Natural killer cell (primary cell): ENCODE measurements at regions not wholly inside any gene's neighbourhood (a gene's known extent, or its start where the extent isn't known, plus 50 kb on each side); places are given as distances from the start of the nearest gene placed in this dataset.

Source experiments
- ATAC-seq, 3 donors: fragments of 150-1000 bp in 2 of 3; fragments of 200-7000 bp in 1 of 3; cut with Tn5 transposase; 1 replicate in 1 of 3; 2 replicates in 2 of 3; pipeline ENCODE4 v1.10.0; 2021; ENCODE audit warnings: mild to moderate bottlenecking in 2 of 3, moderate library complexity in 2 of 3
- DNase-seq, 2 donors: peaks; one replicate each; pipeline versions ENCODE4 v3.0.0 to v3.0.0-alpha.2; 2013 to 2021; ENCODE audit warnings: mixed read lengths in 1 of 2
- H3K27ac ChIP-seq: one replicate; pipeline ENCODE4 v1.5.1; 2013; ENCODE audit warnings: mild to moderate bottlenecking, low read length
- H3K27me3 ChIP-seq: one replicate; pipeline ENCODE4 v1.6.1; 2013; ENCODE audit warnings: low read length; ENCODE audit not compliant: control insufficient read depth, insufficient read depth
- H3K36me3 ChIP-seq: one replicate; pipeline ENCODE4 v1.6.1; 2013; ENCODE audit warnings: low read length; ENCODE audit not compliant: control insufficient read depth, insufficient read depth
- H3K4me1 ChIP-seq: one replicate; pipeline ENCODE4 v1.6.1; 2013; ENCODE audit warnings: low read length; ENCODE audit not compliant: control insufficient read depth, insufficient read depth
- H3K4me3 ChIP-seq: one replicate; pipeline ENCODE4 v1.5.1; 2013; ENCODE audit warnings: low read length
- H3K9me3 ChIP-seq: one replicate; pipeline ENCODE4 v1.6.1; 2013; ENCODE audit warnings: low read length; ENCODE audit not compliant: control insufficient read depth, insufficient read depth
- H3K27ac Mint-ChIP-seq, 2 donors: one replicate each; pipeline ENCODE4 v1.8.0; 2022; ENCODE audit warnings: mild to moderate bottlenecking in 2 of 2, mixed read lengths in 2 of 2, moderate library complexity in 1 of 2
- H3K27me3 Mint-ChIP-seq, 2 donors: one replicate each; pipeline ENCODE4 v1.8.0; 2022; ENCODE audit warnings: low read depth in 2 of 2, mixed read lengths in 2 of 2
- H3K36me3 Mint-ChIP-seq: one replicate; pipeline ENCODE4 v1.8.0; 2022; ENCODE audit warnings: mixed read lengths
- H3K4me1 Mint-ChIP-seq, 2 donors: one replicate each; pipeline ENCODE4 v1.8.0; 2022; ENCODE audit warnings: mixed read lengths in 2 of 2
- H3K4me3 Mint-ChIP-seq: one replicate; pipeline ENCODE4 v1.8.0; 2022; ENCODE audit warnings: mild to moderate bottlenecking, moderate library complexity, mixed read lengths
- H3K9me3 Mint-ChIP-seq, 2 donors: one replicate each; pipeline ENCODE4 v1.8.0; 2022; ENCODE audit warnings: mixed read lengths in 2 of 2
- WGBS: methylation state at CpG from one replicate; pipeline ENCODE4 v1.1.7; 2013; ENCODE audit warnings: missing lambda C conversion rate; ENCODE audit not compliant: insufficient coverage; 5-methylcytosine and 5-hydroxymethylcytosine counted together
- intact Hi-C: fragments of 100-400 bp; cut with micrococcal nuclease; formaldehyde crosslinking; loops from one replicate; pipeline ENCODE4 v1.14.2; 2022
- TF ChIP-seq, protein P1 (sequence below): fragments of 200-600 bp; IDR thresholded peaks from one replicate; pipeline ENCODE4 v1.8.0; 2022; ENCODE audit warnings: antibody characterized with exemption

DNA sequence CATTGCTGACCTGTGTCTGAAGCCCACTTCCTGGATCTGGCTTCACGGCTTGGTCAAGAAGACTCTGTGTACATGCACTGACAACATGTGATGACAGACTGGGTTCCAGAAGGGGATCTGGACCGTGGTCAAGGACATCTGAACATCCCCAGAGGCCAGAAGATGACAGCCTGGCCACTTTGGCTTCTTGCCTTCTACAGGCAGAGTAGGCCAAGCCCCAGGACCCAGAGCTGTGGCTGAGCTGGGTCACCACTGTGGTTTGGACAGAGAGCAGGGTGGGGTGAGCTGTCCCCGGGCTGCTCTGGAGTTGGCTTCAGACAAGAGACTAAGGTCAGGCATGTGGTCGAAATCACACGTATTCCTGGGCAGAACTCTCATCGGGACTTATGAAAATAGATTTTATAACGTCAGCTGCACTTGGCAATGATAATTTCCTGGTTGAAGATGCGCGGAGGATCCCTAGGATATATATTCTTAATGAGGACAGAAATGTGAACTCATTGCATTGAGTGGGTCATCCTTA, 114.1 kb upstream of the FRMD4B start:
- H3K27ac Mint-ChIP-seq: no peak overlapping the region
- H3K9me3 ChIP-seq: no peaks in the 10 kb centered on the region
- peaks cover 4% of the 10 kb centered on the region for H3K4me1 ChIP-seq
- TF ChIP-seq, protein P1, sequence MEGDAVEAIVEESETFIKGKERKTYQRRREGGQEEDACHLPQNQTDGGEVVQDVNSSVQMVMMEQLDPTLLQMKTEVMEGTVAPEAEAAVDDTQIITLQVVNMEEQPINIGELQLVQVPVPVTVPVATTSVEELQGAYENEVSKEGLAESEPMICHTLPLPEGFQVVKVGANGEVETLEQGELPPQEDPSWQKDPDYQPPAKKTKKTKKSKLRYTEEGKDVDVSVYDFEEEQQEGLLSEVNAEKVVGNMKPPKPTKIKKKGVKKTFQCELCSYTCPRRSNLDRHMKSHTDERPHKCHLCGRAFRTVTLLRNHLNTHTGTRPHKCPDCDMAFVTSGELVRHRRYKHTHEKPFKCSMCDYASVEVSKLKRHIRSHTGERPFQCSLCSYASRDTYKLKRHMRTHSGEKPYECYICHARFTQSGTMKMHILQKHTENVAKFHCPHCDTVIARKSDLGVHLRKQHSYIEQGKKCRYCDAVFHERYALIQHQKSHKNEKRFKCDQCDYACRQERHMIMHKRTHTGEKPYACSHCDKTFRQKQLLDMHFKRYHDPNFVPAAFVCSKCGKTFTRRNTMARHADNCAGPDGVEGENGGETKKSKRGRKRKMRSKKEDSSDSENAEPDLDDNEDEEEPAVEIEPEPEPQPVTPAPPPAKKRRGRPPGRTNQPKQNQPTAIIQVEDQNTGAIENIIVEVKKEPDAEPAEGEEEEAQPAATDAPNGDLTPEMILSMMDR: no peak
- peaks cover 3 to 7% of the 10 kb centered on the region in 2 donors for H3K27me3 Mint-ChIP-seq
- H3K27ac ChIP-seq: no peak overlapping the region
- no peak for ATAC-seq
- H3K27me3 ChIP-seq: no peaks in the 10 kb centered on the region
- no peak overlapping the region for H3K4me3 Mint-ChIP-seq
- H3K36me3 ChIP-seq: no peaks in the 10 kb centered on the region
- intact Hi-C loops: no loop called here
- WGBS: 66% methylated on average over 9 of the region's 9 CpGs
- no peaks in the 10 kb centered on the region for H3K4me1 Mint-ChIP-seq
- H3K4me3 ChIP-seq: no peak overlapping the region
- DNase-seq: no peak
- no peaks in the 10 kb centered on the region for H3K36me3 Mint-ChIP-seq
- no peaks in the 10 kb centered on the region for H3K9me3 Mint-ChIP-seq

DNA sequence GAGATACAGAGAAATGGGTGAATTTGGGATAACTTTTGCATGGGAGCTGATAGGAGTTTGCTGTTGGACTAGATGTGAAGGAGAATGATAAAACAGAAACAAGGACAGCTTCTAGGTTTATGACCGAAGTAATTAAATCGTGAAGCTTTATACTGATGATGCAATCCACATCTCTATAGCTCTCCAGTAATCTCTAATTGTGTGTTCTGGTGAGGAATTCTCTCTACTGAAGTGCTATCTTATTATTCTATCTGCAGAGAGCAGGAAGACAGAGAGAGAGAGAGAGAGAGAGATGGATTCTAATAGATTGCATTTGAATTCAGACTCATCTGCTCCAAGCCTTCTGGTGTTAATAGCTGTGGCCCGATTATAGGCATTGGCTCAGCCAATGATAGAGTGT, 113.5 kb upstream of the FRMD4B start:
- H3K4me3 ChIP-seq: no peak overlapping the region
- Mint-ChIP-seq H3K27me3 (peaks cover 3 to 7% of the 10 kb centered on the region in 2 donors), H3K4me1 (no peaks in the 10 kb centered on the region), H3K9me3 (no peaks in the 10 kb centered on the region), H3K36me3 (no peaks in the 10 kb centered on the region), H3K4me3 (no peak overlapping the region), H3K27ac (no peak overlapping the region)
- intact Hi-C loops: no loop called here
- no peaks in the 10 kb centered on the region for H3K27me3 ChIP-seq
- H3K4me1 ChIP-seq: peaks cover 4% of the 10 kb centered on the region
- no peaks in the 10 kb centered on the region for H3K9me3 ChIP-seq
- ATAC-seq (no peak), DNase-seq (no peak)
- WGBS: 86% methylated on average over 1 of the region's 3 CpGs
- TF ChIP-seq, protein P1: no peak
- H3K27ac ChIP-seq: no peak overlapping the region
- H3K36me3 ChIP-seq: no peaks in the 10 kb centered on the region

DNA sequence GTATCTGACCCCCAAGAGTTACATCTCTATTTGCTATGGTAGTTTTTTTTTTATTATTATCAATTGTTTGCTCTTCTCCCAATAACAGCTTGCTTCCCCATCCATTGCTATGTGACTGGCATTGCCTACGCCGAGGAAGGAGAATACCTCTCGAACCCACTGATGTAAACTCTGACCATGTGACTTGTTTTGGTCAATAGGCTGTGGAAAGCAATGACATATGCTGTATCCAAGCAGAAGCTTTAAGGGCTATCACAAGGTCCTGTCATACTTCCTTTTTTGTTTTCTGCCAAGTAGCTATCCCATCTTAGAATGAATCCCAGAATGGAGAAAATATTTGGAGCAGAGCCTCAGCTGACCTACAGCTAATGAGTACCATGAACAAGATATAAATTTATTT, 111.0 kb upstream of the FRMD4B start:
- Histone ChIP-seq H3K4me3 (no peak overlapping the region), H3K27me3 (no peaks in the 10 kb centered on the region), H3K27ac (no peak overlapping the region), H3K36me3 (no peaks in the 10 kb centered on the region), H3K4me1 (peaks cover 4% of the 10 kb centered on the region), H3K9me3 (no peaks in the 10 kb centered on the region)
- WGBS: 96% methylated on average over 3 of the region's 3 CpGs
- H3K36me3 Mint-ChIP-seq: no peaks in the 10 kb centered on the region
- H3K9me3 Mint-ChIP-seq: no peaks in the 10 kb centered on the region
- peaks cover 0 to 5% of the 10 kb centered on the region in 2 donors for H3K4me1 Mint-ChIP-seq
- no peak overlapping the region for H3K4me3 Mint-ChIP-seq
- TF ChIP-seq, protein P1: no peak
- DNase-seq (no peak), ATAC-seq (no peak)
- intact Hi-C loops: no loop called here
- H3K27me3 Mint-ChIP-seq: peaks cover 3 to 7% of the 10 kb centered on the region in 2 donors
- no peak overlapping the region for H3K27ac Mint-ChIP-seq

DNA sequence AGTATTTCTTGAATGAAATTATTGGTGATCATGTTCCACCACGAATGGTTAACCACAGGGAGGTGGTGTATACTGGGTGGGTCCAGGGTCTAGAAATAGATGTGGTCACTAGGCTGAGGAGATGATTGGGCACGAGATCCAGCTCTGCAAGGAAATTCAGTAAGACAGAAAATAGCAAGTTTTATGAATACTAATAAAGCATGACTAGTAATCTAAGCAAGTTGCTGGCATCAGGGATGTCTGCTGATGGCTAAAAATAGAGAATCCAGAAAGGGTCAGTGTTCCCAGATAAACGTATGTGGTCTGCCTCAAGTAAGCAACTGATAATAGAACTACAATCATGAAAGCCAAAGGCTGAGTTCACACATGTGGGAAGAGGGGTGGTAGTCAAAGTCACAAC, 108.3 kb upstream of the FRMD4B start:
- no peak overlapping the region for H3K27ac Mint-ChIP-seq
- WGBS: 29% methylated on average over 3 of the region's 3 CpGs

More for the DNA sequence above, 108.3 kb upstream of the FRMD4B start:
- Mint-ChIP-seq H3K4me1 (peaks cover 0 to 5% of the 10 kb centered on the region in 2 donors), H3K4me3 (no peak overlapping the region), H3K27me3 (peaks cover 0 to 11% of the 10 kb centered on the region in 2 donors), H3K9me3 (no peaks in the 10 kb centered on the region), H3K36me3 (no peaks in the 10 kb centered on the region)
- H3K9me3 ChIP-seq: no peaks in the 10 kb centered on the region
- ATAC-seq: no peak
- no peak overlapping the region for H3K4me3 ChIP-seq
- intact Hi-C loops: no loop called here
- DNase-seq: no peak
- no peaks in the 10 kb centered on the region for H3K27me3 ChIP-seq
- no peaks in the 10 kb centered on the region for H3K4me1 ChIP-seq
- no peaks in the 10 kb centered on the region for H3K36me3 ChIP-seq
- H3K27ac ChIP-seq: no peak overlapping the region
- TF ChIP-seq, protein P1: no peak
